ENCODE measurements at regions not wholly inside any gene's neighbourhood (a gene's known extent, or its start where the extent isn't known, plus 50 kb on each side); places are given as distances from the start of the nearest gene placed in this dataset.

GRCh38 chr1:232398823-232399222 lies 231.1 kb downstream of the SIPA1L2 start:
- TF ChIP-seq, protein P1, sequence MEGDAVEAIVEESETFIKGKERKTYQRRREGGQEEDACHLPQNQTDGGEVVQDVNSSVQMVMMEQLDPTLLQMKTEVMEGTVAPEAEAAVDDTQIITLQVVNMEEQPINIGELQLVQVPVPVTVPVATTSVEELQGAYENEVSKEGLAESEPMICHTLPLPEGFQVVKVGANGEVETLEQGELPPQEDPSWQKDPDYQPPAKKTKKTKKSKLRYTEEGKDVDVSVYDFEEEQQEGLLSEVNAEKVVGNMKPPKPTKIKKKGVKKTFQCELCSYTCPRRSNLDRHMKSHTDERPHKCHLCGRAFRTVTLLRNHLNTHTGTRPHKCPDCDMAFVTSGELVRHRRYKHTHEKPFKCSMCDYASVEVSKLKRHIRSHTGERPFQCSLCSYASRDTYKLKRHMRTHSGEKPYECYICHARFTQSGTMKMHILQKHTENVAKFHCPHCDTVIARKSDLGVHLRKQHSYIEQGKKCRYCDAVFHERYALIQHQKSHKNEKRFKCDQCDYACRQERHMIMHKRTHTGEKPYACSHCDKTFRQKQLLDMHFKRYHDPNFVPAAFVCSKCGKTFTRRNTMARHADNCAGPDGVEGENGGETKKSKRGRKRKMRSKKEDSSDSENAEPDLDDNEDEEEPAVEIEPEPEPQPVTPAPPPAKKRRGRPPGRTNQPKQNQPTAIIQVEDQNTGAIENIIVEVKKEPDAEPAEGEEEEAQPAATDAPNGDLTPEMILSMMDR (optimal IDR thresholded peaks at IDR 0.05 in 1 of 3, IDR thresholded peaks at IDR 0.05 in 1 of 3, conservative IDR thresholded peaks at IDR 0.05 in 1 of 3; ENCODE audit: extremely low read depth in 1 of 3, insufficient read depth in 2 of 3, low read length in 3 of 3), result no peak
- no peak for TF ChIP-seq EZH2 (IDR thresholded peaks at IDR 0.05; ENCODE audit: low read length)

All from keratinocyte (primary cell).